ENCODE measurements at regions not wholly inside any gene's neighbourhood (a gene's known extent, or its start where the extent isn't known, plus 50 kb on each side); places are given as distances from the start of the nearest gene placed in this dataset.

DNA sequence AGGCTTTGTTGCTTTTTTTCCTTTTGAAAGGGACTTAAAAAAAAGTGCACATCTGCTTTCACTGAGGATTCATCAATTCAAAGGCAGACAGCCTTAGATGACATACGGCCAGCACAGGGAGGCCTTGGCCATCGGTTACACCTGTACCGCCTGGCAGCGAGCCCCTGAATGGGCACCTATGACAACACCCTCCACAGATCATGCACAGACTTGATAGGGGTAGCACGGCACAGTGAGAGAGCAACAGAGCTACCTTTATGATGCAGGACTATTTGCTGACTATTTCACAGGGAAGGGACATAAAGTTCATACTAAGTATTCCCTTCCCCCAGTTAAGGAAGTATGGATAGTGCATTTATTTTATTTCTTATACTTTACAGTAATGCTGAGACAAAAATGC is 137.9 kb upstream of the ARID2 start:
- 90 to 92% methylated on average over 5 of the region's 5 CpGs for WGBS, 2 donors

GRCh38 chr12:45596366-45596765 is 133.1 kb upstream of the ARID2 start:
- TF ChIP-seq, protein P1, sequence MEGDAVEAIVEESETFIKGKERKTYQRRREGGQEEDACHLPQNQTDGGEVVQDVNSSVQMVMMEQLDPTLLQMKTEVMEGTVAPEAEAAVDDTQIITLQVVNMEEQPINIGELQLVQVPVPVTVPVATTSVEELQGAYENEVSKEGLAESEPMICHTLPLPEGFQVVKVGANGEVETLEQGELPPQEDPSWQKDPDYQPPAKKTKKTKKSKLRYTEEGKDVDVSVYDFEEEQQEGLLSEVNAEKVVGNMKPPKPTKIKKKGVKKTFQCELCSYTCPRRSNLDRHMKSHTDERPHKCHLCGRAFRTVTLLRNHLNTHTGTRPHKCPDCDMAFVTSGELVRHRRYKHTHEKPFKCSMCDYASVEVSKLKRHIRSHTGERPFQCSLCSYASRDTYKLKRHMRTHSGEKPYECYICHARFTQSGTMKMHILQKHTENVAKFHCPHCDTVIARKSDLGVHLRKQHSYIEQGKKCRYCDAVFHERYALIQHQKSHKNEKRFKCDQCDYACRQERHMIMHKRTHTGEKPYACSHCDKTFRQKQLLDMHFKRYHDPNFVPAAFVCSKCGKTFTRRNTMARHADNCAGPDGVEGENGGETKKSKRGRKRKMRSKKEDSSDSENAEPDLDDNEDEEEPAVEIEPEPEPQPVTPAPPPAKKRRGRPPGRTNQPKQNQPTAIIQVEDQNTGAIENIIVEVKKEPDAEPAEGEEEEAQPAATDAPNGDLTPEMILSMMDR (IDR thresholded peaks at IDR 0.05; ENCODE audit: control extremely low read depth, extremely low read depth): no peak
- ATAC-seq (ENCODE audit: insufficient read depth, low FRiP score): no peak
- DNase-seq: no peak
- WGBS, 2 donors: 88% methylated on average over 1 of the region's 1 CpG
- Histone ChIP-seq H3K4me1 (ENCODE audit: control insufficient read depth in 5 of 5, insufficient read depth in 5 of 5, low read length in 5 of 5) (no peaks in the 10 kb centered on the region), H3K27ac (ENCODE audit: low read depth in 1 of 2, low read length in 1 of 2) (no peak overlapping the region), H3K9me3 (ENCODE audit: control insufficient read depth in 4 of 4, insufficient read depth in 3 of 4, low read length in 3 of 4) (peaks cover 0 to 3% (median 0%) of the 10 kb centered on the region in 4 donors), H3K27me3 (ENCODE audit: control insufficient read depth in 3 of 3, insufficient read depth in 3 of 3, low read length in 2 of 3) (peaks cover 0 to 6% (median 0%) of the 10 kb centered on the region in 3 donors), H3K9ac (ENCODE audit: insufficient read depth in 1 of 2, low read length in 2 of 2) (no peak overlapping the region), H3K4me3 (no peak overlapping the region), H3K36me3 (ENCODE audit: control insufficient read depth in 4 of 4, insufficient read depth in 4 of 4, low read length in 4 of 4) (no peaks in the 10 kb centered on the region)

More for the DNA sequence above, 137.9 kb upstream of the ARID2 start:
- Histone ChIP-seq H3K9ac (ENCODE audit: insufficient read depth in 1 of 2, low read length in 2 of 2) (no peak overlapping the region), H3K36me3 (ENCODE audit: control insufficient read depth in 4 of 4, insufficient read depth in 4 of 4, low read length in 4 of 4) (no peaks in the 10 kb centered on the region), H3K9me3 (ENCODE audit: control insufficient read depth in 4 of 4, insufficient read depth in 3 of 4, low read length in 3 of 4) (peaks cover 0 to 3% (median 0%) of the 10 kb centered on the region in 4 donors), H3K27ac (ENCODE audit: low read depth in 1 of 2, low read length in 1 of 2) (no peak overlapping the region), H3K4me3 (no peak overlapping the region), H3K4me1 (ENCODE audit: control insufficient read depth in 5 of 5, insufficient read depth in 5 of 5, low read length in 5 of 5) (no peaks in the 10 kb centered on the region), H3K27me3 (ENCODE audit: control insufficient read depth in 3 of 3, insufficient read depth in 3 of 3, low read length in 2 of 3) (no peaks in the 10 kb centered on the region)
- ATAC-seq (ENCODE audit: insufficient read depth, low FRiP score) (no peak), DNase-seq (no peak)
- TF ChIP-seq, protein P1 (IDR thresholded peaks at IDR 0.05; ENCODE audit: control extremely low read depth, extremely low read depth): no peak

DNA sequence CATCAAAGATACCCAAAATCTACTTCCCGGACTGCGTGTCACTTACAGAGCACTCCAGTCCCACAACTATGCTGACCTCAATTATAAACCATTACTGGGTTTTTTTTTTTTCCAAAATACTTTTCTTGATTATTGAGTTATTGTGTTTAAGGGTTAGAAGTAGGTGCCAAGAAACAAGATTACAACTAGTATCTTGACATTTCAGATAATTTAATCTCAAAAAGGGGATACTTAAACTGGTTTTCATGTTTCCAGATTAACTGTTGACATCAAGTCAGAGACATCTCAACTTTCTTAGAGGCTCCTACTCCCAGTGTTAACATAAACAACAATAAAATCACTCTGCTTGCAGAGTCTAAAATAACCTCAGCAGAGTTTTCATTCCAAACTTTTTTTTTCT is 131.2 kb upstream of the ARID2 start:
- Histone ChIP-seq H3K36me3 (ENCODE audit: control insufficient read depth in 4 of 4, insufficient read depth in 4 of 4, low read length in 4 of 4) (no peaks in the 10 kb centered on the region), H3K4me3 (no peak overlapping the region), H3K27me3 (ENCODE audit: control insufficient read depth in 3 of 3, insufficient read depth in 3 of 3, low read length in 2 of 3) (peaks cover 0 to 8% (median 0%) of the 10 kb centered on the region in 3 donors), H3K27ac (ENCODE audit: low read depth in 1 of 2, low read length in 1 of 2) (no peak overlapping the region), H3K9me3 (ENCODE audit: control insufficient read depth in 4 of 4, insufficient read depth in 3 of 4, low read length in 3 of 4) (no peaks in the 10 kb centered on the region), H3K9ac (ENCODE audit: insufficient read depth in 1 of 2, low read length in 2 of 2) (no peak overlapping the region), H3K4me1 (ENCODE audit: control insufficient read depth in 5 of 5, insufficient read depth in 5 of 5, low read length in 5 of 5) (no peaks in the 10 kb centered on the region)
- DNase-seq: peak in 2 of 3 donors; percentile 51 to 56
- 28 to 75% methylated on average over 2 of the region's 2 CpGs for WGBS, 2 donors
- TF ChIP-seq, protein P1 (IDR thresholded peaks at IDR 0.05; ENCODE audit: control extremely low read depth, extremely low read depth): no peak
- no peak for ATAC-seq (ENCODE audit: insufficient read depth, low FRiP score)

DNA sequence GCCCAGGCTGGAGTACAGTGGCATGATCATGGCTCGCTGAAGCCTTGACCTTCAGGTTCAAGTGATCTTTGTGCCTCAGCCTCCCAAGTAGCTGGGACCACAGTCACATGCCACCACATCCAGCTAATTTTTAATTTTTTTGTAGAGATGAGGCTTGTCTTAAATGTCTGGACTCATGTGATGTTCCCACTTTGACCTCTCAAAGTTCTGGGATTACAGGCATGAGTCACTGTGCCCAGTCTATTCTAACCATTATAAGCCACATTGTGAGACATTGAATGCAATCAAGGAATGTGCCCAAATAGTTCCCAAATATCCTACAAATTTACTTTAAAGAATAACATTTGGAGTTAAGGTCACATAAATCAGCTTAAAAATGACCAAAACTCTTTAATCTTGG is 130.7 kb upstream of the ARID2 start:
- H3K4me1 ChIP-seq (ENCODE audit: control insufficient read depth in 5 of 5, insufficient read depth in 5 of 5, low read length in 5 of 5): no peaks in the 10 kb centered on the region
- 72 to 96% methylated on average over 1 of the region's 1 CpG for WGBS, 2 donors
- ATAC-seq (ENCODE audit: insufficient read depth, low FRiP score): no peak
- no peaks in the 10 kb centered on the region for H3K9me3 ChIP-seq (ENCODE audit: control insufficient read depth in 4 of 4, insufficient read depth in 3 of 4, low read length in 3 of 4)
- H3K4me3 ChIP-seq: no peak overlapping the region
- no peak overlapping the region for H3K9ac ChIP-seq (ENCODE audit: insufficient read depth in 1 of 2, low read length in 2 of 2)
- DNase-seq: no peak
- H3K27me3 ChIP-seq (ENCODE audit: control insufficient read depth in 3 of 3, insufficient read depth in 3 of 3, low read length in 2 of 3): peaks cover 0 to 8% (median 0%) of the 10 kb centered on the region in 3 donors
- no peak overlapping the region for H3K27ac ChIP-seq (ENCODE audit: low read depth in 1 of 2, low read length in 1 of 2)
- H3K36me3 ChIP-seq (ENCODE audit: control insufficient read depth in 4 of 4, insufficient read depth in 4 of 4, low read length in 4 of 4): no peaks in the 10 kb centered on the region
- TF ChIP-seq, protein P1 (IDR thresholded peaks at IDR 0.05; ENCODE audit: control extremely low read depth, extremely low read depth): no peak
